Amniotic epithelial cell (primary cell): ENCODE measurements at regions not wholly inside any gene's neighbourhood (a gene's known extent, or its start where the extent isn't known, plus 50 kb on each side); places are given as distances from the start of the nearest gene placed in this dataset.

Experiments
- DNase-seq: peaks from one replicate; pipeline ENCODE4 v3.0.0-alpha.2; 2010; ENCODE audit warnings: low read depth

DNA sequence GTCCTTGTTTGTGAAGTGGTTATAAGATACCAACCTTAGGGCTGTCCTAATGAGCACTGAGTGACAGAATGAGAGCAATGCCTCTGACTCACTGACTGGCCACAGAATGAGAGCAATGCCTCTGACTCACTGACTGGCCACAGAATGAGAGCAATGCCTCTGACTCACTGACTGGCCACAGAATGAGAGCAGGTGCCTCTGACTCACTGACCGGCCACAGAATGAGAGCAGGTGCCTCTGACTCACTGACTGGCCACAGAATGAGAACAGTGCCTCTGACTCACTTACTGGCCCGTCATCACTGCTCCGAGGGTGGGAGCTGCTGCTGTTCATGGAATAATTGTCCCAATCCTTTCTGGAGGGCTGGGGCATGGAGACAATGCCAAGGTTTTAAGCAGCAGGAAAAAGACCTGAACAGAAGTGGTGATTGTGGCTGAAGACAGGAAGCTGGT is 265.2 kb upstream of the PPP2R2D start:
- no peak for DNase-seq

DNA sequence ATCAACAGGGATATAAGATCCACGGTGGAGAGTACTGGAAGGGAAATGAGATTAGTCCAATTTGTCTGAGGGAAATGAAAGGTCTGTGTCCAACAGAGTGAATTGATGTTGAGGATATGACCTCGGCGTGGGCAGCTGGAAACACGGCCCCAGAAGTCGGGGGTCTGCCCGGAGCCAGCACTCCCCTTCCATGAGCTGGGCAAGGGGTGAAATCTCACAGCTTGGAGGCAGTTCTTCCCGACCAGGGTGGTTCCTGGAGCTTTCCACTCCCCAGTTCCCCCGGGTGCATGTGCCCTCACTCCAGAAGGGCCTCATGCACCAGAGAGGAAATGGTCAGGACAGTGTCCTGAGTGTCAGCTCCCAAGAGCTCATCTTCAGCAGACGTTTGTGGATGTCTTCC is 264.7 kb upstream of the PPP2R2D start:
- no peak for DNase-seq

DNA sequence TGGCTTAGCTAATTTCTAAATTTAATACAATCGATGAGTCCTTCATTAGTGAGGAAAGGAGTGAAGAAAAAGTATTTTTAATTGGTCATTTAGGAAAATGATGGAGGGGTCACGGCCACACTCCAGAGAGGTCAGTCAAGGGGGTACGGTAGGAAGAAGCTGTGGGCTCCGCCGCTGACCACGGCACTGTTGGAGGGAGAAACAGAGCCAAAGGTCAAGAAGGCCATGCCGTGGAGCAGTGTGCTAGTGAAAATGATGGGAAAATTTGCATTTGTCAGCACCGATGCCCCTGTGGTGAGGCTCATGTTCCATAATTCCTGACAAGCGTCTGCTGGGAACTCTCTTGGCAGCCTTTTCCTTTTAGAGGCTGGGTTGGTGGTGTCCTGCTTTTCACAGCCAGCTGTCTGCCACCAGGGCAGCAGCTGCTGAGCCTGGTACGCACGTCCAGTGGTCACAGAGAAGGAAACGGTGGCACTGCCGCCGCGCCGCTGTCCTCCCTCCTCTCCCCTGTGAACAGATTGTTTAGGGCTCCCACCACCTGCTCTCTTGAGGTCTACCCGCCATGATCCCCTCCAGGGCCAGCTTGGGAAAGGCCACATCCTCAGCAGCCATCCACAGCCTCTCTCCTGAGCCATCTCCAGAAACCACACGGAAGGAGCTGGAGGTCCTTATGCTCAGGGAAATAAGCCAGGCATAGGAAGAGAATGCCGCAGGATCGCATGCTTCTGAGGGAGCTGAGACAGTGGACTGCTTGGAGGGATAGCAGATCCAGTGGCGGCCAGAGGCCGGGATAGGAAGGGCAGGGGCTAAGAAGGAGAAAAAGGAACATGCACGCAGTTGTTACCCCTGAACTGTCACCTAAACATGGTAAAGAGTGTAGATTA is 263.7 kb upstream of the PPP2R2D start:
- no peak for DNase-seq

DNA sequence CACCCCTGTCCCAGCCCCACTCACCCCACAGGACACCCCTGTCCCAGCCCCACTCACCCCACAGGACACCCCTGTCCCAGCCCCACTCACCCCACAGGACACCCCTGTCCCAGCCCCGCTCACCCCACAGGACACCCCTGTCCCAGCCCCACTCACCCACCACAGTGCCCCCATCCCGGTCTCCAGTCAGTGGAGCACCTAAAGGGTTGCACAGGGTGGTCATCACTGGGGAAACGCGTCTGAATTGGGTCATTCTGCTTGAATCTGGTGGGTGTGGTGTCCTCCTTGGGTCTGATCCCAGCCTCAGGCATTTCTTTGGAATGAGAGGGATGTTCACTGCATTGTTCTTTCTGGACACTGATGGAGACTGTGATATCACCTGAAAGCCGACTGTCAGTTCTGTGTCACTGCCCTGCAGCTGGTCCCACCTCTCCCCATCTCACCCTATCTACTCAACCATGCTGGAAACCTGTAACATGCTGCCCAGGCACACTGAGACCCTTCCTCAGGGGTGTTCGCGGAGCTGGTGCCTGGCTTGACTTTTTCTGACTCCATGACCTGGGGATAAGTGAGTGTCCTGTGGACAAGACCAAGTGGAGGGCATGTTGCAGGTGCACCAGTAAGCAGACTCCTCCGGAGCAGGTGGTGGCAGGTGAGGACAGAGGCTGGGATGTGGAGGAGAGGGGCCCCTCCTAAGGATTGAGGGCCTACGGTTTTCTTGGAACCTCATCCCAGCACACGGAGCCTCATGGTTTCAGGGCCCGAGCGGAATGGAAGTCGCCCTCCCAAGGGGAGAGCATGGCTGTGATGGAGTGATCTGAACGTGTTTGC is 262.5 kb upstream of the PPP2R2D start:
- DNase-seq = no peak

DNA sequence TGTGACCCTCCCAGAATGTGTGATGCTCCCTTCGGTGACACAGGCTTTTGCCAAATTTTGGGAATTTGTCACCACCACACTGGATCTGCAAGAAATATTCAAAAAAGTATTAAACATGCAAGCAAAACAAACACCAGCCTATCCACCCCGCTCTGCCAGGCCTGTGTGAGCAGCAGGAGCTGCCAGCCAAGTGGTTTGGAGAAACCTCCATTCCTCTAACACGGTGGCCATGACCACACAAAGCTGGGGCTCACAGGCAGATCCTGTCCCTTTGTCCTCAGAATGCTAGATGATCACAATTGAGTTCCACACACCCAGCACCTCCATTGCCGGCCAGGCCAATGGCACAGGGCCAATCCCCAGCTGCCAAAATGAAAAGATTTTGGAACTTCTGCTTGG is 261.9 kb upstream of the PPP2R2D start:
- DNase-seq = no peak

DNA sequence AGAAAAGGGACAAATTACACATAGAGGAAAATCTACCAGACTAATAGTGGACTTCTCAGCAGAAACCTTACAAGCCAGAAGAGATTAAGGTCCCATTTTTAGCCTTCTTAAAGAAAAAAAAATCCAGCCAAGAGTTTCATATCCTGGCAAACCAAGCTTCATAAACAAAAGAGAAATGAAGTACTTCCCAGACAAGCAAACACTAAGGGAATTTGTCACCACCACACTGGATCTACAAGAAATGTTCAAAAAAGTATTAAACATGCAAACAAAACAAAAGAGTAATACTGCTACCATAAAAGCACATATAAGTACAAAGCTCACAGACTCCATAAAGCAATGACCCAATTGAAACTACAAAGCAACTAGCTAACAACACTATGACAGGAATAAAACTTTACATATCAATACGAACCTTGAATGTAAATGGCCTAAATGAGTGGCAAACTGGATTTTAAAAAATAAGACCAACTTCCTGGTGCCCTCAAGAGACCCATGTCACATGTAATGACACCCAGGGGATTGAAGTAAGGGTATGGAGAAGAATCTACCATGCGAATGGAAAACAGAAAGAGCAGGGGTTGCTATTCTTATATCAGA is 260.7 kb upstream of the PPP2R2D start:
- DNase-seq = no peak

DNA sequence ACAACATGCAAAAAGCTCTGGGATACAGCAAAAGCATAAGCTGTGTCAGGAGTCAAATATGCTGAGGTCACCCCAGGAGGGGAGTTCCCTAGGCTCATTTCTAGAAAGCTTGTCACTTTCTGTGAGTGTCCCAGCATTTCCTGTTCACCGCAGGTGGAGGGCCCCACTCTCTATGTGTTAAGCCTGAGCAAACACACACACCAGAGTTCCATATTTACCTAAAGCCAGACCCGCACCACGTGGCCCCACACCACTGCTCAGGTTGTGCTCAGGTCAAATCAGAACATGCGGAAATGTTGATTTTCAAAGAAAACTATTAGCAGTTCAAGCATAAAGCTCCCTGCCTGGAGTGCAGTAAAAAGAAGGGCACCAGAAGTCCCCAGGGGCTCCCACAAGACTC is 259.6 kb upstream of the PPP2R2D start:
- no peak for DNase-seq

DNA sequence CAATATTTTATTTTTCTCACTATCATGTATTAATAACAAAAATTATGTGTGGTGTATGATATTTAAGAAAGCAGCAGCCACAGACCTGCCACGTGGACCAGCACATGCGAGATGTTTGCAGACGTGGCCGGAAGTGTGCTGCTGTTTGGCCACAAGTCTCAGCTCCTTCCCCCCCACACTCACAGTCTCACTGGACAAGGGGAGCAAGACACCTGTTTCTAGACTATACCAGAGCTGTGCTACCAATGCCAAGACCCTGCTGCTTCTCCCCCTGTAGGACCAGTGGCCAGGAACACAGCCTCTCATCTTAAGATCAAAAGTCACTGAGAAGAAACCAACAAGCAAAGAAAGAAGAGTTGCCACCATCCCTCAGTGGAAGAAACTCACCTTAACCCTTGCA is 258.9 kb upstream of the PPP2R2D start:
- no peak for DNase-seq

DNA sequence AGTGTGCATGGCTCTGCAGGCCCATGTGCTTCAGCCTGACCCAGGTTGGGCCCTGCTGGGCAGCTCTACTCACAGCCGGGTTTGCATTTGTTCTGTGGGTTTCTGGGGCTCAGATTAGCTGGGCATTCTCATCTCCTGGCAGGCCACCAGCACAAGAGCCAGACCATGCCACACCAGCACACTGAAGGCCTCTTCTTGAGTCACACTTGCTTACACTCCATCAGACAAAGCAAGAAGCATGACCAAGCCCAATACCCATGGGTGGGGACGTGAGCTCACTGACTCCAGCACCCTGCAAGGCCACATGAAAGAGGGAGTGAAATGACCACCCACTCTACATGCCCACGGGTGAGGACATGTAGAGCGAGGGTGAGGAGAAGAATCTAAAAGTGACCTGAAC is 257.8 kb upstream of the PPP2R2D start:
- DNase-seq = no peak

DNA sequence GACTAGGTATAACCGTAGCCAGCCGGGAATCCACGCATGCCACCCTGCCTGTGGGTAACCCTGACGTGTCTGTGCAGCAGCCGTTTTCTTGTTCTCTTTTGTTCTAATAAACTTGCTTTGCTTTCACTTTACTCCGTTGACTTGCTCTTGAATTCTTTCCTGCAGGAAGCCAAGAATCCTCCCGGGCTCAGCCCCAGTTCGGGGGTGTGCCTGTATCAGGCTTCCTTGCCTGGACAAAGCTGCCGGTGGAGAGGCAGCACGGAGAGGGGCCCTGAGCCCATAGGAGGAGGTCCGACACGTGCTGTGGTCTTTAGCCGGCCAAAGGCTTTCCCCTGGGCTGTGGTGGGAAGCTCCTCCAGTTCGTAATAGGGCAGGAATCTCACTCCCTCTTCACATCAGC is 256.5 kb upstream of the PPP2R2D start:
- no peak for DNase-seq

DNA sequence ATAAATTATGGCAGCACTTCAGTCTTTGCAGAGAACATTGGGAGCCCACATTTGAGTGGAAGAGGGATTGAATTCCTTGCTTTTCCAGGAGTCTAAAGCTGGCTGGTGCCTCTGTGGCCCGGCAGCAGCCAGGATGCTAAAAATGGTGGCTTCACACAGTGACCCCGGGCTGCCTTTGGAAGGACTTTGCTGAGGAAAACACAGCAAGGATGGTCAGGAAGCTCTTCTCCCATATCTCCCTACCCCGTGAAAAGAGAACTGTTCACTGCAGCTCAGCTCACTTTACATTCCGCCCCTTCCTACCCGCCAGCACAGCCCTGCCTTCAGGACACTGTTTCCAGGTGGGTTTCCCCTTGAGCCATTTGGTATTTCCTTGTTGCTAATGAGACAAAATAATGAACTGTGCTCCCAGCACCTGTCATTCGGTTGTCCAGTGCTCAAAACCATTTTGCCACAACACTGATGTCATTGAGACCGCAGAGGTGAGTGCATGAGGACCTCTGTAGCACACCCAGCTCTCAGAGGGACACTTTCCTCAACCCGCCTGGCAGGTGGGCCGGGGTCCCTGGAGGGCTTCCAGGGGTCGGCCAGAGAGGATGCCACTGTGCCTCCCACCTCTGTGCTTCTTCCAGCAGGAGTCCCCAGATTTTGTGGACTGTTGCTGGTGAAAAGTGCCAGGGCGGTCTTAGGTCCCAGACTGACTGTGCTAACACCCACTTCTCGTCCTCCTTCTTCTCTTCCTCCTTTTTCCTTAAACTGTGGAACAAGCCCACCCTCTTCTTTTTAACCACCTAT is 255.7 kb upstream of the PPP2R2D start:
- DNase-seq = no peak

DNA sequence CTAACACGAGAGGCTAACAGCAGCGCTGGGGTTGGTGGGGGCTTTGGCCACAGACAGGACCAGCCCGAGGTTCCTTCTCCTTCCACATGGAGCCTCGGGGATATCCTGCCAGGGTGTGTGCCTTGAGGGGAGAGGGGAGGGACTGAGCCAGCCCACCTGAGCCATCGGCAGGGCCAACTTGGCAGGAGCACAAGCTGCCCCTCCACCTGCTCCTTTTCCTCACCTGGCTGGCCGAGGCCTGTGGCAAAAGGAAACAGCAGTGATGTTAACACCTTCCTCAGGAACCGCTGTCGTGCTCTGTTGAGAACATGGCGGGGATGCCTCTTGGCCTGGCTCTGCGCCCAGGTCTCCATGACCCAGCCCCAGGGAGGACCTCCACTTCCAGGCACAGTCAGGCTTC is 255.1 kb upstream of the PPP2R2D start:
- no peak for DNase-seq

DNA sequence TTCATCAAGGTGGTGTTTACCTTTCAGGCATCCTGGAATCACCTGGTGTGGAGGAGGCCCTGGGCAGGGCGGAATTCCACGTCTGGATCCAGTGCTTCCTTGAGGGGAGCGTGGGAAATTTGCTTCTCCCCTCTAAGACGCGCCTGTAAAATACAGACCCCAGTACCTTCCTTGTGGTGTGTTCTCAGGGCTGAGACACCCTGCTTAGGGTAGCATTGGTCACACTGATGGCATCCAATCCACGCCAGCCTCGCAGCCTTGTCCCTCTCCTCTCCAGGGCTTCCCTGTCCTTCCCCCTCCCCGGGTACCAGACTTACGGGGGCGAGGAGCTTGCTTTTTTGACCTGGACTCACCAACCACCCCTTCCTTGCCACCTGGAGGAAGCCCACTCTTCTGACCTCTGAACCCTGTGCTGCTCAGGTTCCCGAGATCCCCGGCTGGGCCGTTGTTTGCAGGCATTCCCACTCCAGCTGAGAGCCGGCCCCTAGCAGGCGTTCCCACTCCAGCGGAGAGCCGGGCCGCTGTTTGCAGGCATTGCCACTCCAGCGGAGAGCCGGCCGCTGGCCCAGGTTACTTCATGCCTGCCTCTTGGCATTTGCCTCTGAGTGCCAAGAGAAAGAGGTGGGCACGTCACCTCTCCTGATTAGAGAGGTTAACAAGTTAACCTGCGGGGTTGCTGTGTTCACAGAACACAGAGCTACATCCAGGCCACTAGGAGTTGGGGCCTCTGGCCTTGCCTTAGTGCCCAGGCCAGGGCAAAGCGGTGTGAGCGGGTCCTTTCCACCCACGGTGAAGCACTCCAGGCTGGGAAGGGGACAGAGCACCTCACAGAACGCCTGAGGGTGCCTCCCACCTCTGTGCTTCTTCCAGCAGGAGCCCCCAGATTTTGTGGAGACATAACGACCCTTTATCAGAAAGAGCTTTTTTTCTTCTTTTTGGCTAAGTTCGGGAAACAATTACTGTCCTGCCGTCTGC is 254.0 kb upstream of the PPP2R2D start:
- DNase-seq = no peak

DNA sequence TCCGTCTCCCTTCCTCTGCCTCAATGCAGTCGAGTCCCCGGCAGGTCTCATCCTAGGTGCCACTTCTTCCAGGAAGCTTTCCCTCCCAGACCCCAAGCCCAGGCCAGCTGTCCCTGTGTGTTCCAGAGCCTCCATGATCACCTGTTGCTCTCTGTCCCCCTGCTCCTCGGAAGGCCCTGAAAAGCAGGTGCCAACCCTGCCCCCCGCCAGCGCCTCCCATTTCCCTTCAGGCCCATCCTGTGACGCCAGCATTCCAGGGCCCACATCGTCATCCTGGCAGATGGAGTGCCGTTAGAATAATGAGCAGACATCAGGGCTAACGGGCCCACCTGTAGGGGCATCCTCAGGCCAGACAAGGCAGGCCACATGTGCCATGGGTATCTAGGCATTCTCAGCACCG is 253.0 kb upstream of the PPP2R2D start:
- DNase-seq = no peak

DNA sequence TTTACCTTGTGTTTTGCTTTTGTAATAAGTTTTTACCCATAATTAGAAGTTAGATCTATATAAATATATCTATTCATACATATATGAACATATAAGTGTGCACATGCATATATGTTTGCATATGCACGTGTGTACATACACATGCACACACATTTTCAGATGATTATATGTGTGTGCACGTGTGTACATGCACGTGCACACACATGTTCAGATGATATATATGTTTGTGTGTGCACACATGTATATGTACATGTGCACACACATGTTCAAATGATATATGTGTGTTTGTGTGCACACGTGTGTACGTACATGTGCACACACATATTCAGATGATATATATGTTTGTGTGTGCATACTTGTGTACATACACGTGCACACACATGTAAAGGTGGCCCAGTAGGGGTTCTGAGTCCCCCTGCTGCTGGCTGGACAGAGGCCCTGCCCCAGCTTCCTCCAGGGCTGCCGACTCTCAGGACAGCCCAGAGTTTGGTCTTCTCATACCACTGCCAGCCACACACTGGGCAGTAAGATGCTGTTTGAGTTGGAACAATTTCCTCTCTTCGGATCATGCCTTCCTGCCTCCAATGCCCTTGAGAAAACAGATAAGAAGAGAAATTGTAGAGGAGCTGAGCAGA is 252.3 kb upstream of the PPP2R2D start:
- DNase-seq = no peak

DNA sequence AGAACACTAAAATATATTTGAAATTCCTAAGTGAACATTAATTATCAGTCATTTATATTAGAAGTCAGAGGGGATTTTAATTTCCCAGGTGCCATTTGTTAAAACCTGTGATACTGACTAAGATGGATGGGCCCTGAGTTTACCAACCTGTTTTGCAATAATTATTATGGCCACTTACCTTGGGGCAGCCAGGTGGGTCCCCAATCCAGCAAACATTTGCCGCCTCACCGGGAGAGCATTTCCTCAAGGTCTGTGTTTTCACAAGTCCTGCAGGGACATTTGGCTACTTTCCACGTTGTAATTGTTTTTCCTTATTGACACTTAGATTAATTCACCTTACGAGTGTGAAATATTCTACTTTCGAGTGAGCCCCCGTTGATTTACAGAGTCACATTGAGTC is 251.2 kb upstream of the PPP2R2D start:
- no peak for DNase-seq

DNA sequence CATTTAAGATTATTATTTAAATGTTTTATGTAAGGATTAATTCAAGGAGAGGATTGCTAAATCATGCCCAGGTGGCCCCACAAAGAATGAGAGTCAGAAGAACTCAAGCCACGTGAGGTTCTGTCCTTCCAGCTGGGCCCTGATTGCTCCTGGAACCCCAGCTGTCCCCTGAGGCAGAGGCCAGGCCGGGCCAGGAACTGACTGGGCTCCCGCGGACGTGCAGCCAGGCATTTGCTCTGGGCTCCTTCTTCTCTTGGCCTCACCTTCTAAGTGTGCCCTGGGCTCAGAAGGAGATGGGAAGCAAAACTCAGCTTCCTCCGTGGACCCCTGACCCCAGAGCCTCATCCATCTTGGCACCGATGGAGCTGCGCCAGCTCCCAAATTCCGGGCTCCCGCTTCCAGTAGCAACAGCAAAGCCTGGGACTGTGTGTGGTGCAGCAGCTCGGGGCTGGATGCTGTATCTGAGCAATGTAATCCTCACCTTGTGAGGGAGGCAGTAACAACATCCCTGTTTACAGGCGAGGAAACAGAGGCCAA is 250.6 kb upstream of the PPP2R2D start:
- DNase-seq = no peak

DNA sequence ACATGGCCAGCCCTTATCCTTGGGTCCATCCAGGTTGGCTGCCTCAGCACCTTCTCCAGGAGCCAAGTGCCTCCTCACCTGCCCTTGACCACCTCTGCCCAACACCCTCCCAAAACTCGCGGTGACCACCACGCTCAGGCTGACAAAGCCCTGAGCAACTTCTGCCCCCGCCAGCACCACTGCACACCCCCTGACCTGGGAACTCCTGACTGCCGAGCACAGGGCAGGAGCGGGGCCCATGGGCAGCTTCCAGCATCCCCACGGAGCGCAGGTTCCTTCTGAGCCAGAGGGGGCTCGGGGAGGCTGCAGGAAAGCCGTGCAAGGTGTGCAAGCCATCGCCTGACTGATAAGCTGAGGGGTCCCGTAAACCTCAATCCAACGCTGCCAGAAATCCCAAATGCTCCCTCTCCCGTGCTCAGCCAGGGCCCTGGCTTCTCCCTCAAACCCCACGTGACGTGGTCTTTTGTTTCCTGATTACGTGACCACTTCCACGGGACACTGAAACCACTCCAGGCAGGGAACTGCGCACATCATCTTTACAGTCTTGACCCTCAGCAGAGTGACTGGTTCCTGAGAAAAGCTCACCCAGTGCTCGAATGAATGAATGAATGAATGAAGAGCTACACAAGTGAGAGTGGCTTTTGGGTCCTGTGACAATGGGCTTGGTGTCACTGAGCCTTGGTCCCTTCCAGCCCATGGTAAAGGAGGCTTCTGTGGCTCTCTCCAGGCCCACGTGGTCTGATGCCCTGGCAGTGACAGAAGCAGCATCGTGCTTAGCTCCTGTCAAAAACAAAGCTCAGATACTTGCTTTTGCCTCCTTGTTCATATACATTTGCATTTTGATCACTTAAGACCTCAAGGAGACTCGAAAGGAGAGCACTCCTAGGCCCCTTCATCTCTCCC is 249.8 kb upstream of the PPP2R2D start:
- no peak for DNase-seq
